IMR-90 (cell line): ENCODE measurements at regions not wholly inside any gene's neighbourhood (a gene's known extent, or its start where the extent isn't known, plus 50 kb on each side); places are given as distances from the start of the nearest gene placed in this dataset.

Experiments used
- ATAC-seq: fragments of 200-7000 bp; cut with Tn5 transposase; 2 replicates; pipeline ENCODE4 v1.9.1; 2020; ENCODE audit warnings: low read depth, mild to moderate bottlenecking, moderate library complexity
- BruUV-seq: library from RNA; stranded (reverse); fragments of 400-500 nt; replicated peaks from 2 replicates; lab custom pipeline; 2021; lab: Mats Ljungman, UMichigan
- CTCF ChIA-PET: fragments of 300-600 bp; formaldehyde crosslinking; extraction: SDS; loops from one replicate; lab custom pipeline; 2021; ENCODE audit warnings: antibody characterized with exemption; lab: Yijun Ruan, JAX
- POLR2A ChIA-PET: fragments of 300-600 bp; sonication (Branson Sonifier 250); formaldehyde crosslinking; loops from one replicate; lab custom pipeline; 2022; ENCODE audit warnings: antibody characterized with exemption; ENCODE audit not compliant: unreplicated experiment; lab: Charles Lee
- DNase-seq: peaks from one replicate; pipeline ENCODE4 v3.0.0; 2013
- H2AFZ ChIP-seq: replicated peaks from 2 replicates; pipeline ENCODE3; 2013; ENCODE audit warnings: low read length, mild to moderate bottlenecking; ENCODE audit not compliant: poor library complexity
- H2AK5ac ChIP-seq: 2 replicates; pipeline ENCODE4 v1.6.1; 2013; ENCODE audit warnings: low read depth, low read length, inconsistent platforms
- H2AK9ac ChIP-seq: replicated peaks from 2 replicates; pipeline ENCODE3; 2013; ENCODE audit warnings: mild to moderate bottlenecking, low read depth, low read length, moderate library complexity; ENCODE audit not compliant: poor library complexity
- H2BK120ac ChIP-seq: 2 replicates; pipeline ENCODE4 v1.6.1; 2013; ENCODE audit warnings: low read depth, low read length, inconsistent platforms
- H2BK15ac ChIP-seq: 3 replicates; pipeline ENCODE4 v1.6.1; 2013; ENCODE audit warnings: low read depth, low read length, inconsistent platforms
- H2BK20ac ChIP-seq: 2 replicates; pipeline ENCODE4 v1.6.1; 2013; ENCODE audit warnings: low read depth, mild to moderate bottlenecking, inconsistent platforms, low read length, moderate library complexity
- H2BK5ac ChIP-seq: 2 replicates; pipeline ENCODE4 v1.6.1; 2013; ENCODE audit warnings: mild to moderate bottlenecking, low read depth, low read length, inconsistent platforms; ENCODE audit not compliant: poor library complexity, severe bottlenecking
- H3K14ac ChIP-seq: replicated peaks from 2 replicates; pipeline ENCODE4 v1.6.1; 2013; ENCODE audit warnings: low read depth, low read length, inconsistent platforms
- H3K18ac ChIP-seq: 2 replicates; pipeline ENCODE4 v1.6.1; 2013; ENCODE audit warnings: low read depth, low read length, control low read depth
- H3K23ac ChIP-seq: 2 replicates; pipeline ENCODE4 v1.6.1; 2013; ENCODE audit warnings: low read depth, low read length, inconsistent platforms
- H3K27ac ChIP-seq: 2 replicates; pipeline ENCODE4 v1.5.1; 2013; ENCODE audit warnings: mild to moderate bottlenecking, control low read depth, low read length; ENCODE audit not compliant: insufficient read depth
- H3K27me3 ChIP-seq: 2 replicates; pipeline ENCODE4 v1.6.1; 2013; ENCODE audit warnings: low read length; ENCODE audit not compliant: control insufficient read depth, insufficient read depth
- H3K36me3 ChIP-seq: 2 replicates; pipeline ENCODE4 v1.6.1; 2013; ENCODE audit warnings: low read length, mixed read lengths; ENCODE audit not compliant: control insufficient read depth, insufficient read depth
- H3K4ac ChIP-seq: 2 replicates; pipeline ENCODE4 v1.6.1; 2013; ENCODE audit warnings: low read depth, low read length, inconsistent platforms
- H3K4me1 ChIP-seq: 2 replicates; pipeline ENCODE4 v1.6.1; 2013; ENCODE audit warnings: low read length, mixed read lengths; ENCODE audit not compliant: control insufficient read depth, insufficient read depth
- H3K4me2 ChIP-seq: 2 replicates; pipeline ENCODE4 v1.6.1; 2013; ENCODE audit warnings: low read depth, mild to moderate bottlenecking, control low read depth, low read length, moderate library complexity
- H3K4me3 ChIP-seq: 2 replicates; pipeline ENCODE4 v1.5.1; 2013; ENCODE audit warnings: low read depth, mild to moderate bottlenecking, control low read depth, low read length, moderate library complexity; ENCODE audit not compliant: insufficient read depth
- H3K56ac ChIP-seq: 2 replicates; pipeline ENCODE4 v1.6.1; 2013; ENCODE audit warnings: low read length, inconsistent platforms; ENCODE audit not compliant: insufficient read depth; ENCODE audit errors: extremely low read depth
- H3K79me1 ChIP-seq, 2 experiments: 2 replicates each; pipeline ENCODE4 v1.6.1; 2013; ENCODE audit warnings: low read length in 2 of 2, inconsistent platforms in 1 of 2, low read depth in 1 of 2
- H3K9ac ChIP-seq: 2 replicates; pipeline ENCODE4 v1.6.1; 2013; ENCODE audit warnings: low read depth, low read length, control low read depth
- H3K9me1 ChIP-seq: 2 replicates; pipeline ENCODE4 v1.6.1; 2013; ENCODE audit warnings: low read length, inconsistent platforms; ENCODE audit not compliant: insufficient read depth
- H3K9me3 ChIP-seq: 2 replicates; pipeline ENCODE4 v1.6.1; 2013; ENCODE audit warnings: low read length; ENCODE audit not compliant: control insufficient read depth, insufficient read depth
- H4K20me1 ChIP-seq: 2 replicates; pipeline ENCODE4 v1.6.1; 2013; ENCODE audit warnings: low read length, inconsistent platforms; ENCODE audit not compliant: insufficient read depth
- H4K5ac ChIP-seq: 2 replicates; pipeline ENCODE4 v1.6.1; 2013; ENCODE audit warnings: mild to moderate bottlenecking, low read depth, low read length, control low read depth
- H4K8ac ChIP-seq, 2 experiments: 2 replicates each; pipeline ENCODE4 v1.6.1; 2013; ENCODE audit warnings: low read depth in 2 of 2, low read length in 2 of 2, control low read depth in 1 of 2, inconsistent platforms in 1 of 2
- H4K91ac ChIP-seq: 2 replicates; pipeline ENCODE4 v1.6.1; 2013; ENCODE audit warnings: low read depth, low read length, inconsistent platforms; ENCODE audit not compliant: insufficient read depth
- RAD21 ChIP-seq: IDR thresholded peaks from 2 replicates; pipeline ENCODE4 v1.6.1; 2012; ENCODE audit warnings: low read length, improper control_type of control experiment
- dilution Hi-C: fragments of 300-500 bp; cut with HindIII; formaldehyde crosslinking; loops from one replicate; pipeline ENCODE4 v1.14.3; 2018; ENCODE audit warnings: low sequenced_read_pairs; ENCODE audit not compliant: unreplicated experiment
- in situ Hi-C: fragments of 300-500 bp; cut with MboI; formaldehyde crosslinking; loops from 3 replicates; pipeline ENCODE4 v1.14.3; 2019; ENCODE audit warnings: low sequenced_read_pairs, inconsistent platforms, mixed read lengths
- intact Hi-C: fragments of 100-400 bp; cut with micrococcal nuclease; formaldehyde crosslinking; loops from 2 replicates; pipeline ENCODE4 v1.10.0; 2022

DNA sequence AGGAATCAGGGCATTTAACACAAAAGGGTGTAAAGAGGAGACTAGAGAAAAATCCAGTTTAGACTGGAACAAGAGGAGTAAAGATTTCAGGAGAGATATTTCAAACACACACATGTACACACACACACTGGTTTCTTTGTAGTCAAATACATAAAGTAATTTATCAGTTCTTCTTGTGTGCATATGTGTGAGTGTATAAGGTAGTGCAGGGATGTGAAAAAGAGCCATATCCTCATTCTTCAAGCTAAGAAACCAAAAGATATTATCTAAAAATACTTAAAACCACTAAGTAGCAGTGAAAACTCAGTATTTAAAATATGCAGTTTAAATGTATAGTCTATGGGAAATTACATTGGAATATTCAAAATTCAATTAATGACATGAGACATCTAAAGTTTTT is 52.5 kb upstream of the CARD18 start:
- Histone ChIP-seq H4K5ac (no peak overlapping the region), H3K79me1 (no peaks in the 10 kb centered on the region), H3K27ac (no peak overlapping the region), H2BK120ac (no peak overlapping the region), H3K9ac (no peak overlapping the region), H3K4me2 (no peak overlapping the region), H3K18ac (no peak overlapping the region), H3K4me3 (no peak overlapping the region), H2BK15ac (no peak overlapping the region), H3K14ac (no peak overlapping the region), H2AFZ (no peak overlapping the region), H3K9me1 (no peaks in the 10 kb centered on the region; the same call in 1 of the 2 replicates), H2AK9ac (no peak overlapping the region), H3K36me3 (no peaks in the 10 kb centered on the region), H4K20me1 (no peaks in the 10 kb centered on the region), H2AK5ac (no peak overlapping the region), H3K9me3 (no peaks in the 10 kb centered on the region), H2BK20ac (no peak overlapping the region), H2BK5ac (no peak overlapping the region), H3K4me1 (no peaks in the 10 kb centered on the region), H4K91ac (no peak overlapping the region), H3K23ac (no peak overlapping the region), H3K56ac (no peak overlapping the region), H3K4ac (no peak overlapping the region), H3K27me3 (no peaks in the 10 kb centered on the region), H4K8ac (no peak overlapping the region)
- CTCF ChIA-PET, result no interaction called here
- no peak for DNase-seq
- POLR2A ChIA-PET, result no interaction called here
- dilution Hi-C loops, result no loop called here
- no peak for ATAC-seq
- BruUV-seq, result no TSS peak
- TF ChIP-seq RAD21, result no peak
- in situ Hi-C loops, result no loop called here
- intact Hi-C loops, result no loop called here
